ENCODE measurements at regions not wholly inside any gene's neighbourhood (a gene's known extent, or its start where the extent isn't known, plus 50 kb on each side); places are given as distances from the start of the nearest gene placed in this dataset.

DNA sequence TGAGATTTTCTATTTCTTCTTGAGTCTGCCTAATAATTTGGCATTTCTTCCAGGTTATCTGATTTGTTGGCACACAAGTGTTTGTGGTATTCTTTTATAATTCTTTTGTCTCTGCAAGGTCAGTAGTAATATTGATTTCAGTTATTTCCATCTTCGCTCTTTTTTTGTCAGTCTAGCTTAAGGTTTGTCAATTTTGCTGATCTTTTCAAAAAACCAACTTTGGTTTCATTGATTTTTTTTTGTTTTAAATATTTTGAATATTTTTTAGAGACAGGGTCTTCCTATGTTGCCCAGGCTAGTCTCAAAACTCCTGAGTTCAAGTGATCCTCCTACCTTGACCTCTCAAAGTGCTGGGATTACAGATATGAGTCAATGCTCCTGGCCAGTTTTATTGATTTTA, 162.8 kb downstream of the BARX1 start:
- no peaks in the 10 kb centered on the region for H3K4me1 ChIP-seq (ENCODE audit: control insufficient read depth, insufficient read depth, low read length)
- peaks cover 3% of the 10 kb centered on the region for H3K27me3 Mint-ChIP-seq (ENCODE audit: insufficient read depth)
- DNase-seq: no peak

DNA sequence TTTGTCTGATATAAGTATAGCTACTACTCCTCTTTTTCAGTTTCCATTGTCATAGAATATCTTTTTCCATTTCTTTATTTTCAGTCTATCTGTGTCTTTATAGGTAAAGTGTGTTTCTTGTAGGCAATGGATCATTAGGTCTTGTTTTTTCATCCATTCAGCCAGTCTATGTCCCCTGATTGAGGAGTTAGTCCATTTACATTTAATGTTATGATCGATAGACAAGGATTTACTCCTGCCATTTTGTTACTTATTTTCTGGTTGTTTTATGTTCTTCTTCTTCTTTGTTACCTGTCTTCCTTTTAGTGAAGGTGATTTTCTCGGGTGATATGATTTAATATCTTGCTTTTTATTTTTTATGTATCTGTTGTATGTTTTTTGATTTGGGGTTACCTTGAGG, 169.0 kb downstream of the BARX1 start:
- H3K4me3 Mint-ChIP-seq: no peak overlapping the region
- peaks cover 13% of the 10 kb centered on the region for H3K9me3 Mint-ChIP-seq
- peaks cover 7% of the 10 kb centered on the region for H3K27me3 Mint-ChIP-seq (ENCODE audit: insufficient read depth)

More for the DNA sequence above, 162.8 kb downstream of the BARX1 start:
- Mint-ChIP-seq H3K4me1 (no peaks in the 10 kb centered on the region), H3K4me3 (no peak overlapping the region), H3K36me3 (ENCODE audit: low read depth) (no peaks in the 10 kb centered on the region), H3K27ac (no peak overlapping the region), H3K9me3 (no peaks in the 10 kb centered on the region)
- TF ChIP-seq, protein P1, sequence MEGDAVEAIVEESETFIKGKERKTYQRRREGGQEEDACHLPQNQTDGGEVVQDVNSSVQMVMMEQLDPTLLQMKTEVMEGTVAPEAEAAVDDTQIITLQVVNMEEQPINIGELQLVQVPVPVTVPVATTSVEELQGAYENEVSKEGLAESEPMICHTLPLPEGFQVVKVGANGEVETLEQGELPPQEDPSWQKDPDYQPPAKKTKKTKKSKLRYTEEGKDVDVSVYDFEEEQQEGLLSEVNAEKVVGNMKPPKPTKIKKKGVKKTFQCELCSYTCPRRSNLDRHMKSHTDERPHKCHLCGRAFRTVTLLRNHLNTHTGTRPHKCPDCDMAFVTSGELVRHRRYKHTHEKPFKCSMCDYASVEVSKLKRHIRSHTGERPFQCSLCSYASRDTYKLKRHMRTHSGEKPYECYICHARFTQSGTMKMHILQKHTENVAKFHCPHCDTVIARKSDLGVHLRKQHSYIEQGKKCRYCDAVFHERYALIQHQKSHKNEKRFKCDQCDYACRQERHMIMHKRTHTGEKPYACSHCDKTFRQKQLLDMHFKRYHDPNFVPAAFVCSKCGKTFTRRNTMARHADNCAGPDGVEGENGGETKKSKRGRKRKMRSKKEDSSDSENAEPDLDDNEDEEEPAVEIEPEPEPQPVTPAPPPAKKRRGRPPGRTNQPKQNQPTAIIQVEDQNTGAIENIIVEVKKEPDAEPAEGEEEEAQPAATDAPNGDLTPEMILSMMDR (conservative IDR thresholded peaks at IDR 0.05): no peak
- H3K9ac ChIP-seq (ENCODE audit: extremely low read depth, low read length, poor library complexity, severe bottlenecking): no peak overlapping the region
- H3K9me3 ChIP-seq (ENCODE audit: control insufficient read depth, low read length): no peaks in the 10 kb centered on the region
- H3K4me3 ChIP-seq (ENCODE audit: low read length): no peak overlapping the region
- 88% methylated on average over 1 of the region's 1 CpG; no CpG with 5 or more reads in 1 of the 2 experiments for WGBS, 2 experiments (ENCODE audit: insufficient coverage in 1 of 2, insufficient read length in 1 of 2)
- H3K36me3 ChIP-seq (ENCODE audit: control insufficient read depth, insufficient read depth, low read length): no peaks in the 10 kb centered on the region
- H3K27ac ChIP-seq (ENCODE audit: low read depth, low read length): no peak overlapping the region
- H3K27me3 ChIP-seq (ENCODE audit: control insufficient read depth, insufficient read depth, low read length, poor library complexity, severe bottlenecking): no peaks in the 10 kb centered on the region

DNA sequence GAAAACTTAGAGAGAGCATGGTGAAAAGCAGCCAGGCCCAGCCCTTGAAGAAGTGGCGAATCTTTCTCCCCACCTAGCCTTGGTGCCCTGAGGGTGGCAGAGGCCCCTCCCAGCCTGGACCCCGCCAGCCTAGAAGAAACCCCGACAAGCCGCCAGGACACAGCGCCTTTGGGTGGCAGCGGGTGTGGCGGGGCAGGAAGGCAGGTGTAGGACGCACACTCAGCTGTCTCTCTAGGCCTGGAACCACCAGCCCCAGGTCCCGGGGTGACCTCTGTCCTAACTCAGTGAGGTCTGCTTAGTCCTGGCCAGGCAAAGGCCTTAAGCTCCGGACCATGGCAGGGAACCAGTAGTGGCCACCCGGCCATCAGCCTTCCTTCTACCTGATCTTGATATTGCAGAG, 178.3 kb downstream of the BARX1 start:
- 92% methylated on average over 11 of the region's 11 CpGs; no CpG with 5 or more reads in 1 of the 2 experiments for WGBS, 2 experiments (ENCODE audit: insufficient coverage in 1 of 2, insufficient read length in 1 of 2)
- Mint-ChIP-seq H3K4me3 (no peak overlapping the region), H3K36me3 (ENCODE audit: low read depth) (no peaks in the 10 kb centered on the region), H3K4me1 (no peaks in the 10 kb centered on the region), H3K27ac (no peak overlapping the region), H3K9me3 (no peaks in the 10 kb centered on the region), H3K27me3 (ENCODE audit: insufficient read depth) (peaks cover 2% of the 10 kb centered on the region)
- no peaks in the 10 kb centered on the region for H3K9me3 ChIP-seq (ENCODE audit: control insufficient read depth, low read length)
- H3K36me3 ChIP-seq (ENCODE audit: control insufficient read depth, insufficient read depth, low read length): no peaks in the 10 kb centered on the region
- H3K27ac ChIP-seq (ENCODE audit: low read depth, low read length): no peak overlapping the region
- TF ChIP-seq, protein P1 (conservative IDR thresholded peaks at IDR 0.05): no peak
- H3K4me3 ChIP-seq (ENCODE audit: low read length): no peak overlapping the region
- H3K9ac ChIP-seq (ENCODE audit: extremely low read depth, low read length, poor library complexity, severe bottlenecking): no peak overlapping the region
- H3K4me1 ChIP-seq (ENCODE audit: control insufficient read depth, insufficient read depth, low read length): no peaks in the 10 kb centered on the region
- no peaks in the 10 kb centered on the region for H3K27me3 ChIP-seq (ENCODE audit: control insufficient read depth, insufficient read depth, low read length, poor library complexity, severe bottlenecking)
- DNase-seq: no peak

More for the DNA sequence above, 169.0 kb downstream of the BARX1 start:
- Mint-ChIP-seq H3K36me3 (ENCODE audit: low read depth) (no peaks in the 10 kb centered on the region), H3K4me1 (no peaks in the 10 kb centered on the region), H3K27ac (no peak overlapping the region)
- 91% methylated on average over 1 of the region's 2 CpGs; no CpG with 5 or more reads in 1 of the 2 experiments for WGBS, 2 experiments (ENCODE audit: insufficient coverage in 1 of 2, insufficient read length in 1 of 2)
- TF ChIP-seq, protein P1 (conservative IDR thresholded peaks at IDR 0.05): no peak
- no peaks in the 10 kb centered on the region for H3K4me1 ChIP-seq (ENCODE audit: control insufficient read depth, insufficient read depth, low read length)
- H3K4me3 ChIP-seq (ENCODE audit: low read length): no peak overlapping the region
- H3K9ac ChIP-seq (ENCODE audit: extremely low read depth, low read length, poor library complexity, severe bottlenecking): no peak overlapping the region
- H3K27me3 ChIP-seq (ENCODE audit: control insufficient read depth, insufficient read depth, low read length, poor library complexity, severe bottlenecking): no peaks in the 10 kb centered on the region
- no peaks in the 10 kb centered on the region for H3K36me3 ChIP-seq (ENCODE audit: control insufficient read depth, insufficient read depth, low read length)
- H3K9me3 ChIP-seq (ENCODE audit: control insufficient read depth, low read length): peaks cover 5% of the 10 kb centered on the region
- no peak overlapping the region for H3K27ac ChIP-seq (ENCODE audit: low read depth, low read length)
- no peak for DNase-seq
